Sigmoid colon (tissue), 4 donors: ENCODE measurements at regions not wholly inside any gene's neighbourhood (a gene's known extent, or its start where the extent isn't known, plus 50 kb on each side); places are given as distances from the start of the nearest gene placed in this dataset.
"Not testable (repeated sequence)": the region's sequence is repeated elsewhere in the genome, so short reads cannot be mapped to it uniquely, and the experiment has no call there.

Experiments
- CTCF ChIP-seq, 4 experiments: fragments of 450-650 bp in 3 of 4; fragments of 200-600 bp in 1 of 4; IDR thresholded peaks; one replicate each; pipeline ENCODE4 v1.5.1; 2016 to 2019; ENCODE audit warnings: antibody characterized with exemption in 4 of 4, mild to moderate bottlenecking in 3 of 4, moderate library complexity in 2 of 4
- EP300 ChIP-seq, 4 donors: sonication (generic); formaldehyde crosslinking; IDR thresholded peaks; one replicate each; pipeline ENCODE4 v1.6.1; 2017; ENCODE audit warnings: antibody characterized with exemption in 4 of 4
- POLR2A ChIP-seq, 2 donors: fragments of 450-650 bp; IDR thresholded peaks; one replicate each; pipeline ENCODE4 v1.6.1; 2016; ENCODE audit warnings: antibody characterized with exemption in 2 of 2, mild to moderate bottlenecking in 2 of 2, moderate library complexity in 2 of 2

GRCh38 chr14:19487265-19487664 is 53.1 kb upstream of the POTEG start:
- TF ChIP-seq CTCF, EP300, POLR2A (IDR thresholded peaks at IDR 0.05): not testable (repeated sequence)
